Retinal pigment epithelial cell (primary cell): ENCODE measurements at regions not wholly inside any gene's neighbourhood (a gene's known extent, or its start where the extent isn't known, plus 50 kb on each side); places are given as distances from the start of the nearest gene placed in this dataset.

Source experiments
- DNase-seq: peaks from one replicate; pipeline ENCODE4 v3.0.0-alpha.2; 2010; ENCODE audit warnings: low read depth
- H3K4me3 ChIP-seq: 2 replicates; pipeline ENCODE4 v1.5.1; 2011; ENCODE audit warnings: mild to moderate bottlenecking, low read length, control low read depth, moderate library complexity
- TF ChIP-seq, protein P1 (sequence below): conservative IDR thresholded peaks from 2 replicates; pipeline ENCODE4 v1.5.1; 2011; ENCODE audit warnings: low read depth, low read length, control low read depth, inconsistent platforms

- DNase-seq, result peak; percentile 69
- H3K4me3 ChIP-seq, result no peak overlapping the region
- TF ChIP-seq, protein P1, sequence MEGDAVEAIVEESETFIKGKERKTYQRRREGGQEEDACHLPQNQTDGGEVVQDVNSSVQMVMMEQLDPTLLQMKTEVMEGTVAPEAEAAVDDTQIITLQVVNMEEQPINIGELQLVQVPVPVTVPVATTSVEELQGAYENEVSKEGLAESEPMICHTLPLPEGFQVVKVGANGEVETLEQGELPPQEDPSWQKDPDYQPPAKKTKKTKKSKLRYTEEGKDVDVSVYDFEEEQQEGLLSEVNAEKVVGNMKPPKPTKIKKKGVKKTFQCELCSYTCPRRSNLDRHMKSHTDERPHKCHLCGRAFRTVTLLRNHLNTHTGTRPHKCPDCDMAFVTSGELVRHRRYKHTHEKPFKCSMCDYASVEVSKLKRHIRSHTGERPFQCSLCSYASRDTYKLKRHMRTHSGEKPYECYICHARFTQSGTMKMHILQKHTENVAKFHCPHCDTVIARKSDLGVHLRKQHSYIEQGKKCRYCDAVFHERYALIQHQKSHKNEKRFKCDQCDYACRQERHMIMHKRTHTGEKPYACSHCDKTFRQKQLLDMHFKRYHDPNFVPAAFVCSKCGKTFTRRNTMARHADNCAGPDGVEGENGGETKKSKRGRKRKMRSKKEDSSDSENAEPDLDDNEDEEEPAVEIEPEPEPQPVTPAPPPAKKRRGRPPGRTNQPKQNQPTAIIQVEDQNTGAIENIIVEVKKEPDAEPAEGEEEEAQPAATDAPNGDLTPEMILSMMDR, result no peak
Observed at GRCh38 chr14:65238456-65238855, 136.1 kb upstream of the MAX start.

DNA sequence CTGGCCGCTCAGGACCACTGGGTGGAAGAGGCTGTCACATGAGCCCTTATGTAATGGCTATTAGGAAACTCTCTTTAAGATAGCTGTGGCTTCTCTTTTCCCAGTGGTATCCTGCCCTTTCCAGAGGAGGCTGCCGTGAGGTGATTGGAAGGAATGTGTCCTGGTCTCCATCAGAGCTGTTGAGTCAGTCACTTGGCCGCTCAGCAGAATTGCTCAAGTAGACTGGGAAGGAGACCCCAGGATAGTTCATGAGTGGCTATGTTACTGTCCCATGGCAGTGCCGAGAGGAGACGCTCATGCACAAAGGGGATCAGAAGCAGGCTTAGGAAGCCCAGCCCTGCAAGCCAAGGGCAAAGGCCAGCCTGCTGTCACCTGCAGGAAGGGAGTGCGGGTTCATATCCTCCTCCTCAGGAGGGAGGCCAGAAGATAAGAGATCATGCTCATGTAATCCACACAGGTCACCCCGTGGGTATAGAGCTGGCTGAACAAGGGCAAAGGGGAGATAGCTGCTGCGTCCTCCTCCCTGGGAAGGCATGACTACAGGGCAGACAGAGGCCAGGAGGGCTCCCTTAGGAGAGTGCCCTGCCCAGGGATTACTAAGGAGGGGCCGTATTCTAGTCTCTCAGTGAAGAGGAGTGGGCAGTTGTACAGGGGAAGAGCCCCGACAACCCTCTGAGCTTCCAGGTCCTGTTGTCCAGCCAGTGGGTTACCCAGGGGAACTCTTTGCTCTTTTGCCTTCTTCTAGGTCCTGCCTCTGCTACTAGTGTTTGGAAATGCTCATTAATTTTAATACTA lies 137.0 kb upstream of the MAX start:
- no peak for DNase-seq
- H3K4me3 ChIP-seq, result no peak overlapping the region
- TF ChIP-seq, protein P1, result no peak

DNA sequence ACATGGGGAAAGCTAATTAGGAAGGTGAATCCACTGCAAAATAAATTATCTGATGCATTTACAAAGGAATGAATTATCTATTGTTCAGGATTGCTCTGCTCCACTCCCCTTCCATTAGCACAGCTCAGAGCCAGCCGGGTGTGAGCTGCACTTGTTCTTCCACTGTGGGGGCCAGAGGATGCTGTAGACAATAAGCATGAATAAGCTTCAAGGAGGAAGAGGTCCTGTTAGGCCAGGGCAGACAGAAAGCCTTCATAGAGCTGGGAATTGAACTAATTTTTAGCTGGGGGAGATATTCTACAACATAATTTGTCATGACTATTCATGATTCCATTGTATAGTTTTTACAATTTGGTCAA lies 137.6 kb upstream of the MAX start:
- no peak for DNase-seq
- TF ChIP-seq, protein P1, result no peak
- H3K4me3 ChIP-seq, result no peak overlapping the region

DNA sequence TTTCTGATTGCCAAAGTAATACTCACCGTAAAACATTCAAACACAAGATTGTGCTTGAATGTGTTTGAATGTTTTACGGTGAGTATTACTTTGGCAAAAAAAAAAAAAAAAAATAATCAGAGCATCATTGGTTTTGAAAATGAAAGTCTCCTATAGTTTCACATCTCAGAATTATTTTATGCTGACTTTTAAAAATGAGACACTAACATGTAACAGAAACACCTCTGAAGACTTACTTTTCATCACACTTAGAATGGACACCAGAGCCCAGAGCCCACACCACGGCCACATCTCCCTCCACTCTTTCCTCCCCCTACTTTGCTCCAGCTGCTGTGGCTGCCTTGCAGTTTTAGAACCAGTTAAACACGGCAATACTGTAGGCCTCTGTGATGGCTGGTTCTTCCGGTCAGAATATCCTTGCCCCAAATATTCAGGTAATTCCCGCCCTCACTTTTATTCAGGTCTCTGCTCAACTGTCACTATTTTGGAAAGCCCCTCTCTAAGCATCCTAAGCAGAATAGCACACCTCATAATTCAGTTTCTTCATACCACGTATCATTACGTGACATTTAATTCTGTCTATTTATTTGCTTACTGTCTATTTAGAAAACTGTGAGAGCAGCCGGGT lies 138.9 kb upstream of the MAX start:
- no peak overlapping the region for H3K4me3 ChIP-seq
- TF ChIP-seq, protein P1, result no peak
- DNase-seq, result no peak

DNA sequence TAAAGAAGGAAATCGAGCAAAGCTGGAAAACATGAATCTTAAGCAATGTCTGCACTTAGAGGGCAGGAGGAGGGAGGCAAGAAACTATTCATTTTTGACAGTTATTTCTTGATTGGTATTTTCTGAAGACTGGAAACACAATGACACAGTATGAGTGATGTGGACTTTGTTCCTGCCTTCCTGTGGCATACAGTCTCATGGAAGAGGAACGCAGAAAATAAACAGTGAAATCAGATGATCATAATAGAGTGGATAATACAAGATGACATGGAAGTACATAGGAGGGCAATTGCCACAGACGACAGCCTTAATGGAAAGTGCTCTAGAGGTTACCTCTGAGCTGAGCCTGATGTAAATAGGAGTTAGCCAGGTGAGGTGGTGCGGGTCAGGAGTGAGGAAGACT lies 140.4 kb upstream of the MAX start:
- H3K4me3 ChIP-seq, result no peak overlapping the region
- TF ChIP-seq, protein P1, result no peak
- no peak for DNase-seq

- TF ChIP-seq, protein P1, result no peak
- DNase-seq, result no peak
- no peak overlapping the region for H3K4me3 ChIP-seq
Observed at GRCh38 chr14:65243766-65244442, 141.6 kb upstream of the MAX start.
